ENCODE measurements at regions not wholly inside any gene's neighbourhood (a gene's known extent, or its start where the extent isn't known, plus 50 kb on each side); places are given as distances from the start of the nearest gene placed in this dataset.

DNA sequence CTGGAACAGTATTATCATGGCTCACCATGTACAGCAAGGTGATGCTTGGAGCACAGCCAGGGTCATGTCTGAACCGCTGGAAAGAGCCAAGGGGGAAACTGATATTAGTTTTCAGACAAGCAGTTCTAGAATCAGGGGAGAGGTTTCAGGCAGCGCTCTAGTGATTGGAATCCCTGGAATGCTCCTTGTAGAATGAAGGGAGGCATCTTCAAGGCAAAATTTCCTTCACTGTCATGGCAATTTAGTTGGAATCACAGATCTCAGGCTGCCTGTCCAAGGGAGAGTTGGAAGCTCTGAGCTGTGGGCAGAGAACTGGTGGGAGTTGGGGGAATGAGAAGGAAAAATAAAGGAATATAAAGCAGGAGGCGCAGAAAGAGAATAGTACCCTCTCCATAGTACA lies 737.1 kb downstream of the PTPRU start:
- DNase-seq = no peak

DNA sequence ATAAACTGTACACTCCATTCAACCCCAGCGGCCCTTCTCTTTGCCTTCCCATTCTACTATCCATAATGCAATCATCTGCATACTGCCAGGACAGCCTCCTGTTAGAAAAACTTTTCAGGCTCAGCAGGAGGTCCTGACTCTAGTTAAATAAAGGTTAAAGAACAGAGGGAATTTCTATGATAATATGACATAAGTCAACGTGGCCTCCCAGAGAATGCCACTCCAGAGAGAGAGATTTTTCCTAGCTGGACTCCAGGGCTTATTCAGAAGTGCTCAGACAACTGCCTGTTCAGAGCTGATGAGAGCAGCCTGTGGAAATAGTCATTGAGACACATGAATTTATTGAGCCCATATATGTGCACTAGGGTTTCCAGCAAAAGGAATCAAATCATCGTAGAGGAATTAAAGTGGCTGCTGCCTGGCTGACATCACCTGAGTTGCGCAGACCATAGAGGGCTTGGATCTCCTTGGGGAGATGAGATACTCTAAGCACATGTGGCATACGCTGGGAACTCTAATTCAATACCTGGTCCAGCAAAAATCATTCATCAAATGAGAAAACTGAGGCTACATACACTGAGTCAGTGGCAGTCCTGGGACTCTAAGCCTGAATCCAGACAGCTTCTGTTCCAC lies 736.2 kb downstream of the PTPRU start:
- no peak for DNase-seq

DNA sequence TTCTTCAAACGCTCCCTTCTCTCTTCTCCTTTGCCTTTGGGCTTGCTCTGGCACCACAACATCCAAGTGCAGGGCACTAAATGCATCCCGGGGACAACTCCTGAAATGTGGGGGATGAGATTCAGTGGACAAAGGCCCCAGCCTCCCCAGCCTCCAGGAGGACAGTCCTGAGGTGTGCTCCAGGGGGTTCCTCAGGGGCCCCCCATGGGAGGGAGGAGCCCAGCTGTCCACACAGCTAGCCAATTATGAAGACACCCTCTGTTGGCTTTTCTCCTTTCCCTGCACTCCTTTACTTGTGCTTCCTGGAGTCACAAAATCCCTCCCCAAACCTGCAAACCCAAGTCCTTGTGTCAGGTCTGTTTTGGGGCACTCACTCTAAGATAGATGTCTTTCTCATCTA lies 735.4 kb downstream of the PTPRU start:
- DNase-seq = no peak

DNA sequence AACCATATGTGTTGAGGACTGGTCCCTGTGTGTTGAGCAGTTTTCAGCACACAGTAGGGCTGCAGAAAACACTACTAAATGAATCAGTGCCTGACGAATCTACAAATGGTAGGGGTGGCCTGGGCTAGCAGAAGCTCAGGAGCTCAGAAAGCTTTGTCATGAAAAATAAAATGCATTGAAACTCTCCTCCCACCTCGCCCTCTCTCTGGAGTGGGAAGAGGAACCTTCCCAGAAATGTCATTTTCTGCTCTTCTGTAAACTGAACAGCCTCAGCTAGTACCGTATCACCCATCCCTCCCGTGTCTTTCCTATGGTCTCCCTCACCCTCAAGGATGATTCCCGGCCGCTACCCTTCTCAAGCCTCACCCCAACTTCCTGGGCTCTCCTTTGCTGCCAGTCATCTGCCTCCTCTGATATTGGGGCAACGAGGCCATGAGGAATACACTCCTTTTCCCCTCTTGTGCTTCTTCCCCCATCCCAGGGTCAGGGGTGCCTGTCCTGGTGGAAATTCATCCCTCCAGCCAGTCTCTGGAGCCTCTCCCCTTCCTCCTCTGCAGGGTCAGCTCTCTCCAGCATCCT lies 734.5 kb downstream of the PTPRU start:
- no peak for DNase-seq

DNA sequence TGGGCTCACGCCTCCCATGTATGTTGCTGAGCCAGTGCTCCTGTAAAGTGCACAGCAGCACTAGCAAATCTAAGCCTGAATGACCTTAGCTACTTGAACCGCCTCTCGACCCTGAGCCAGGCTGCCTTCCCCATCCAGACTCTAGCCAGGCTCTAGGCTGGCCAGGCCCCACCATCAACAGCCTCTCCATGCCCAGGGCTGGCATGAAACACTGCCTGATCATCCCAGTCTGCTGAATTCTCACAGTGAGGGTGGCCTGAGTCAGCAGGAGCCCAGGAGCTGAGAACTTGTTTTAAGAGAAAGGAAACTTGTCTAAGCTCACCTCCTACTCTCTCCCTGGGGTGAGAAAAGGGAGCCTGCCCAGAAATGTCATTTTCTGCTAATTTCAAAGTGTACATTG lies 733.3 kb downstream of the PTPRU start:
- no peak for DNase-seq

DNA sequence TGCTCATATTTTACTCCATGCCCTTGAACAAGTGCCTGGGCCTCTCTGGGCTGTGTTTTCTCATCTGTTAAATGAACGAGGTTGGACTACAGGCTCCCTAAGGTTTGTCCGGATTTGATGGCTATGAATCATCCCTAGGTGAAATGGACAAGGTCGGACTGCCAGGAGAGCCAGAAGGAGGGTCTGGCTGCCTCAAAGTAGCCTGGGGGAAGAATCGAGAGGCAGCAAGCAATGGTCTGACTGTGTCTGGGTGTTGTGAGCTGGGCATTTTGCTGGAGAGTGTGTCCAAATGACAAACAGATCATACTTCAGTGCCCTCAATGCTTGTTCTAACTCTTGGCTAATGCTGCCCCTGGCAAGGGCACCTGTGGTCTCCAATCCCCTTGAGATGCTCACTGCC lies 730.9 kb downstream of the PTPRU start:
- DNase-seq = no peak

DNA sequence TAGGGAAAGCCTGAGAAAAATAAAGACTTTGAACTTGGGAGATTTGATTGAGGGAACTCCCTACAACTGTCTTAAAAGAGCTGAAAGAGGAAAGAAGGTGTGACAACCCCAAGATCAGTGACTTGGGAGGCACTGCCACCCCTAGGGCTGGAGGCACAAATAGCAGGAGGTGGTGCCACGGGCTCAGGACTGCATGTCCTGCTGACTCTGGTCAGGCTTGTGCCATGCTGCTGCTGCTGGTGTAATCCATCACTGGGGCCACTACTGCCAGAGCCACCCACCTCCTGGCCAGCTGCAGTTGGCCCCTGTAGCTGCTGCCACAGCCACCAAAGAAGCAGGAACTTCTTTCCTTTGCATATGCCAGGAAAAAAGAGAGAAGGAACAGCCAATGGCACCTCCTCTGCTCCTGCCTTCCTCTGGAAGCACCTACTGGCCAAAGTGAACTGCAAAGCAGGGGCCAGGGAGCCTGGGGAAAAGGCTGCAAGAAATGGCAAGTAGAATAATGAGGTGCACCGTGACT lies 730.3 kb downstream of the PTPRU start:
- DNase-seq = no peak

DNA sequence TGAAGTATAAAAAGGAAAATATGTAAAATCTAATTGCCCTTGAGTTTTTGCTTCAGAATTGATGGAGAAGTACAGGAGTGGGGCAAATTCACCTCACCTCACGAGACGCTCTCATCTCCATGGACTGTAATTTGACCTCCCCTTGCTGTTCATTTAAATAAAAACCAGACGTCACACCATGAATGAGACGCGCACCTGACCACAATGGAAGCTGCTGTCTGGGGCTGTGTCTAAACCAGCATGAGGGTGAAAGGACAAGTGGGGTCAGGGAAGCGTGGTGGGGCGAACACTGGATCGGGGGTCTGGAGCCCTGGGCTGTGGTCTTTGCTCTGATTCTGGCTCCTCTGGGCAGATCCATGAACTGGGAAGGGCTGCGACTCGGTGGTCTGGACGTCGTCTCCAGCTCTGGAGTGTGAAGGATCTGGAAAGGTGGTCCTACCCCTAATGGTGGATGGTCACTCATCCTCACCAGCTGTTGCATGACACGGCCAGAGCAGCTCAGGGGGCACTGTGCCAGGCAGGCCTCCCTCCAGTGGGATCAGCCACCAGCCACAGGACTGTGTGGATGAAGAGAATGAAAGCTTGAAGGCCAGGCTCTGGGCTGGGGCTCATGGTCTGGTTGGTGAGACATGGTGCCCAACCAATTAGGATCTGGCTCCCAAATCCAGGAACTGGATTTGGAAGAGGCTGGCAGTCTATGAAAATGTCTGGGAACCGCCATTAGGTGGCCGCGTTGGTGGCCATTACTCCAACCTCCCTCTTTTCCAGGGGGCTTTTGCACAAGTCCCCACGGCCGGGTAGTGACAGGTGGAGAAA lies 728.6 kb downstream of the PTPRU start:
- no peak for DNase-seq

DNA sequence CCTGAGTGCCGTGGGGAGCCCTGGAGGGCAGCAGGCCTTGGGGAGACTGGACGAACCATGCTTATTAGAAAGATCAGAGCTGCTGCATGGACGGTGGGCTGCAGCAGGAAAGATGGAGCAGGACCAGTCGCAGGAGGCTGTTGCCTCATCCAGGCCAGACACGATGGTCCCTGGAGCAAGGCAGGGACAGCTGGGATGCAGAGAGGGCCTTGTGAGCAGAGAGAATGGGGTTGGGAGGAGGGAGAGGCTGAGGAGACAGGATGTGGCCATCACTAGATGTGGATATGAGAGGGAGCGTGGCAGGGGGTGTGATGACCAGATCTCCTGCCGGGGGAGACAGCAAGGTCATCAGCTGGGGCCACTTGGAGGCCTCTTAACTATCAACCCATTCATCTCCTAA lies 727.6 kb downstream of the PTPRU start:
- DNase-seq = no peak

DNA sequence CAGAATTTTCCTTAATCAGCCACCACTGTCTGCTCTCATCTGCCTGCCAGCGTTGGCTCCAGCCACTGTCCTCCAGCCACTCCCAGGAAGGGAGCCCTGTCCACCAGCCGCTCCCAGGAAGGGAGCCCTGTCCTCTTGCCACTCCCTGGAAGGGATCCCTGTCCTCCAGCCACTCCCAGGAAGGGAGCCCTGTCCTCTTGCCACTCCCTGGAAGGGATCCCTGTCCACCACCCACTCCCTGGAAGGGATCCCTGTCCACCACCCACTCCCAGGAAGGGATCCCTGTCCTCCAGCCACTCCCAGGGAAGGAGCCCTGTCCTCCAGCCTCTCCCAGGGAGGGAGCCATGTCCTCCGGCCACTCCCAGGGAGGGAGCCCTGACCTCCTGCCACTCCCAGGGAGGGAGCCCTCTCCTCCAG lies 726.5 kb downstream of the PTPRU start:
- DNase-seq = no peak

DNA sequence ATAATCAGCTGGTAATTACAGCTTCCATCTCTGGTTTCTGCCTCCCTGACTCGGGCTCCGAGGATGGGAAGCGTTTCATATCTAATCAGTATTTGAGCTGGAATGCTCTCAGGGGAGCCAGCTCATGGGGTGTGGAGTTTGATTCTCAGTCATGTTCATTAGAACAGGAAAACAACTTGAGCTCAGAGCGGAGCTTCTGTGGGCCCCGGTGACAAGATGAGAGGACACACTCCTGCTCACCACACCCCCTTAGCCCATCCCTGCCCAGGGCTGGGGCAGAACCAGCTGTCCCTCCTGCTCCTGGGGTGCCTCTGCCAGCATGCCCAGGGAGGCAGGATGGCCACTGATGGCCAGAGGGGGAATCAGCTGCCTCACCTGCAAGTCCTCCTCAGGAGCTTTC lies 726.0 kb downstream of the PTPRU start:
- DNase-seq = no peak

DNA sequence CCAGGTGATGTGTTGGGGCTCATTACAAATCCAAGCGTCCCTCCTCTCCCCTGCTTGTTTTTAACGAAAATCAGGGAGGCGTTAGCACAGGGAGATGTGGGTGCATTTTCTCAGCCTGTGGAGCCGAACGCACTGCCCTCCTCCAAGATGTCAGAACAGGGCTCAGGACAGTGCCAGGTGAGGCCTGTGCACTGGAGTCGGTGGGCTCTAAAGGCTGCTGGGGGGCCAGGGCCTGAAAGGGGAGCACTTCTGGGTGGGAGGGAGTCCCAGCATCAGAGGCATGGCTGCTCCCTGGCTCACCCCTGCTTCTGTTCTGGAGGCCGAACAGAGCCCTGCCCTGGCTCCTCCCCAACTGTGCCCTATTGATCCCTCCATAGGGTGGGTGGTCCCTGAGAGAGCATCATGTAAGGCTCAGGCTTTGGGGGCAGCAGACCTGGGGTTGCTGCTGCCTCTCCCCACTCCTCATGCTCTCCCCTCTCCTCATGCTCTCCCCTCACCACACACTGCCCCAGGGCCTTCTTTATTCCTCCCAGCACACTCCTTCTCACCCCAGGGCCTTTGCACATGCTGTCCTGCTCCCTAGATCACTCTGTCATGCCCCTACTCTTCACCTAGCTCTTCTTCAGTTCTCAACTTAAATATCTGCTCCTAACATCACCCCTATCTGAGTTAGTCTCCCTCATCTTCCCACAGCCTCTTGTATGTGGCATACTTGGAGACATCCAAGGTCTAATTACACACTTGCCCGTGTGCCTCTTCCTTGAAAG lies 725.2 kb downstream of the PTPRU start:
- DNase-seq = no peak

DNA sequence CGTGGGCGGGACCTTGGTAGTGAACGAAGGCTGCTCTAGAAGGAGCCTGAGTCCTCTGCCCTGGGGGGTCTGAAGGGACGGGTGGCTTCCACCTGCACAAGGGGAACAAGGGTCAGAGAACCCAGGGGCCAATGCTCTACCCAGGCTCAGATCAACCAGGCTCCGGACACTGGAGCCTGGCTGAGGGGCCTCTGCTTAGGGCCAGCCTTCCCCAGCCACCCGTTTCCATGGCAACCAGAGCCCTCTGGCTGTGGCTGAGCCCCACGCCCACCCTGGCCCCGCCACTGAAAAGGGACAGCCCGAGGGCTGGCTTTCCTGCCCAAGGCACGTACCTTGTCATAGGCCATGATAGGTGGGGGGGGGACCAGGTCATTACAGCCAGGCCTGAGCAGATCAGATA lies 724.6 kb downstream of the PTPRU start:
- no peak for DNase-seq

DNA sequence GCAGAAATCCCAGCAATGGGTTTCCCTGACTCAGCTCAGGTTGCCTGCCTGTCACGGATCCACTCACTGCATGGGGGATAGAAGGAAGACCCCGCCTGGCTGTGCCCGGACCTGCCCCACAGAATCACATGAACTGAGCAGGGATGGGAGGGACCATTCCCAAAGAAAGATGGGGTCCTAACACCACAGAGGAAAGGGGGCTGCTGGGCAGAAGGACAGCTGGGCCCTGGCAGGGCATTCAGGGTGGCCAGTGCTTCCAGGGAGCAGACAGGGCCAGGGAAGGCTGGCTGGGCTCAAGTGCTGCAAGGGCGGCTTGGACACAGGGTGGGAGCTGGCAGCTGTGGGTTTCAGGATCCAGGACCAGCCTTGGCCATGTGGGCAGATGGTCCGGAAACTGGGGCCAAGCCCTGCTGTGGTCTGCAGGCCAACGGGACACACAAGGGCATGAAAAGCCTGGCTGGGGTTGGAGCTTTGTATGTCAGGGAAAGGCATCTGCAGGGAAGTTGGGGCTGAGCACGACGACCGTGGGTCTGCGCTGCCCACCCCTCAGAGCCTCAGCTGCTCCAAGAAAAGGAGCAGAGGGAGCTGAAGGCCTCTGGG lies 723.9 kb downstream of the PTPRU start:
- DNase-seq = no peak

DNA sequence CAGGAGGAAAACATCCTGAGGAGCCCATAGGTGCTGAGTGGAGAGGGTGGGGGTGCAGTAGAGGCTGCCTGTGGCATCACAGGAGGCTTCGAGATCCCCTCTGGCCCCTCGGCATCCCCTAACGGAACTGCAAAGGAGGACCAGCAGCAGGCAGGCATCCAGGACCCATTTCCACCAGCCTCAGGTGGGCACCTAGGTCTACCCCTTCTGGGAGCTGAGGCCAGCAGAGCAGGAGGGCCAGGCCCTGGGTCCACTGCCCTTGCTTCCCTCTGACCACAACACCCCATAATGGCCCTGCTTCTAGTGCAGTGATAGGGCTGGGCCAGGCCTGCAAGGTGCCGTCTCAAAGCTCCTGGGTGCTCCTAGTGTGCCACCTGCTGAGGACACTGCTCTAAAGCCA lies 723.0 kb downstream of the PTPRU start:
- no peak for DNase-seq

DNA sequence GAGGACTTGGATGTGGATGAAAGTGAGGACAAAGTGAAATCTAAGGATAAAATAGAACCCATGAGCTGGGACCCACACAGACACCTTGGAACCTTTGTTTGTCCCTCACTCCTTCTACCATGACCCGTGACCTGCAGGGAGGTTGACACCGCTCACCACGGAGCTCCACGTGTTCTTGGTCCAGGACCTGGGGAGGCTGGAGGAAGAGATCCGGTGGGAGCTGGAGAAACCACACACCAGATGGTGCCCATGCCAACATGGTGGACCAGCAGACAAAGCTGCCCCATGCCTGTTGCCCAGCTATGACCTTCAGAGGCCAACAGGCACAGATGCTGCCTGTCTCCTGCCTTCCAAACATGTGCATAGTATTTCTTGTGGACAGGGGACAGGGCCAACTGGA lies 721.9 kb downstream of the PTPRU start:
- no peak for DNase-seq

DNA sequence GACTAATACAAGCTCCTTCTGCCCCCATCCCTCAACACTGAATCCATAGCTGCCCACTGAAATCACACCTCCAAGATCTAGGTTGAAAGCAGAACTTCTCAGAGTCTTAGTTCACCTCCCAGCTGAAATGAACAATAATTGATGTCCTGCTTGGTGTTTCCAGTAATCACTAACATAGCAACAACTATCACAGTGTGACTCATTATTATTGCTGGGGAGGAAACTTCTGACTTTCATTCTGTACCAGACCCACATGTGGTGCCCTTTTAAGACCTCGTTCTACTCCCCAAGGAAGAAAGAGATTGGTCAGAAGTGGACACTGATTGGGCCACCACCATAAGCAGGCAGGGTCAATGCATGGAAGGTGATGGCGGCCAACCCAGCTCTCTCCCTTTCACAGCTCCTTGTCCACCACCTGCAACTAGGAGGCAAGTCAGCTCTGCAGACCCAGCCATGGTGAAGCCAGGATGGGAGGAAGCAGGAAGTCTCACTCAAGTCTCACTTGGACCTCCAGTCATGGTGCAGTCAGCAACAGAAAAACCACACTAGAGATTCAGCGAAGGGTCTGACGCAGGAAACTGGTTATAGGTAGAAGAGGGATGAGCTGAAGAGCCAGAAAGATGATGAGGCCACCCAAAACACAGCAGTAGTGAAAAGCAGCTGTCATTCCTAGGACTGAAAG lies 720.2 kb downstream of the PTPRU start:
- no peak for DNase-seq

DNA sequence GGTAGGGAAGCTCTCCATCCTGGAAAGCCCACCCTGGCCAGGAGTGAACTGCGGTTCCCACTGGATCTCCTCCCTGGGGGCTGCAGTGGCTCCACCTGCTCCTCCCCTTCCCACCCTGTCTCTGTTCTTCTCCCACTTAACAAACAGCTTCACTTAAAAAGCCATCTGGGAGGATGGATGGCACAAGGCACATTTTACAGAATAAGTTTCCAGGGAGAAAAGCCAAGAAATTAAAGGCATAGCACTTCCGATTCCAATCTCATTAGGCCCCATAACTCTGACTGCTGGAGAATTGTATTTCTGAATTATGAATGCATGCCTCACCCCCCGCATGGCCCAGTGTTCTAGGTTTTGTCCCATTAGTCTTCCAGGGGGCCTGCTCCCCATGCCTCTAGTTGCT lies 718.3 kb downstream of the PTPRU start:
- no peak for DNase-seq

DNA sequence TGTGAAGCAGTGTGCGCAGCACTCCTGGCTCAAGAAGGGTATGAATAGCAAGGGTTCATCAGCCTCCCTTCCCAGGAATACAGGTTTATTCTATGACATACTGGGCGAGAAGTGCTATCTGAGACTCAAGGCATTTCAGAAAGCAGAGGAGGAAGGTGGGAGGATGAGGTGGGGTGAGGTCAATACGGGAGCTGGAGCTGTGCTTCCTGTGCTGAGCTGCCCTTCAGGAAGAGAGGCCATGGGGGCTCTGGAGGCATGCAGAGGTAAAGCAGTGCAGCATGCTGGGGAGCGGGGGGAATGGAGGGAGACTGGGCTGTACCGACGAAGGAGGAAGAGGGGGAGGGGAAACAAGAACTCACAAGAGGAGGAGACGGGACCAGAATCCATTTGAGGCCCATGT lies 717.6 kb downstream of the PTPRU start:
- no peak for DNase-seq

DNA sequence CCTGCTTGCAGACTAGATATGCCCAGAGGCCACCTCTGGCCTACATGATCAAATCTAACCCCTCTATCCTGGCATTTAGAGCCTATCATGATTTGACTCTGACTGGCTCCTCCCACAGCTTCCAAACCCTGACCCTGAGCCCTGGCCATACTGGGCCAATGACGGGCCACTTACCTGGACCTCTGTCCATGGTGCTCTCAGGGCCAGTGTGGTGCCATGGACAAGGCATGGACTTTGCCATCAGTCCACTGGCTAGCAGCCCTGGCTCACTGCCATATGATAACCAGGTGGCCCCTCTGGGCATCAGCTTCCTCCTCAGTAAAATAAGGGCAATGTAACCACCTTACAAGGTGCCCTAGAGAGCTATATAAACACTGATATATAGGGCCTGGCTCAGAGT lies 713.4 kb downstream of the PTPRU start:
- no peak for DNase-seq

DNA sequence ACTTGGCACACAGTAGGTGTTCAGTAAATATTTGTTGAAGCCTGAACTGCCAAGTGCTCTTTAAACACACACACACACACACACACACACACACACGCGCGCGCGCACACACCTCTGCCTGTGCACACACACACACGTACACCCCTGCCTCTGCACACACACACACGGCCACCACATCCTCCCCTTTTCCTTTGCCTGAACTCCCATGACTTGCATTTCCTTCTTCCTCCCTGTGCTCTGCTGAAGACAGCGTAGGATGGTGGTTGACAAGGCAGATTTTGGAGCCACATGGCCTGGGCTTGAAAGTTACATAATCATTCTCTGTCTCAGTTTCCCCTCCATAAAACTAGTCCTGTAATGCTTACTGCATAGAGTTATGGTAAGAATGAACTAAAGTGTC lies 712.3 kb downstream of the PTPRU start:
- DNase-seq = no peak

DNA sequence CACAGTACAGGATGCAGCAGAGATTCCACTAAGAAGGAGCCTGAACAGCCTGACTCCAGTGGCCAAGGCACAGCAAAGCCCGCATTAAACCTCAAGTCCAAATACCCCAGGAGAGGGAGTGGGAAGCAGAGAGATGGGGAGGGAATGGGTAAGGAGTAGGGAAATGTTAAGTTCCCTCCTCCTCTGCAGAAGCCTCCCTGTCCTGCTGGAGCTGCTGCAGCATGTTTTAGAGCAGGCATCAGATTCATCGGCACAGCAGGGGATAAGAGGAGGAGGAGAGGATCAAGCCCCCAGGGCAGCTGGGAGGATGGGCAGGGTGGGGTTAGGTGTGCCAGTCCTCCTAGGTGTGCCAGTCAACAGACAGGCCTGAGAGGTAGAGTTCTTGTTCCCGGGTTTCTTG lies 709.7 kb downstream of the PTPRU start:
- DNase-seq = no peak

Measured in stimulated activated CD4-positive, alpha-beta T cell treated with anti-CD3 and anti-CD28 coated beads, Interleukin-4, amount 100 ng/mL, for 4 hours (primary cell).